Testis (tissue), 2 donors: ENCODE measurements at regions not wholly inside any gene's neighbourhood (a gene's known extent, or its start where the extent isn't known, plus 50 kb on each side); places are given as distances from the start of the nearest gene placed in this dataset.
"Not testable (repeated sequence)": the region's sequence is repeated elsewhere in the genome, so short reads cannot be mapped to it uniquely, and the experiment has no call there.

Experiments used
- DNase-seq: peaks from one replicate; pipeline ENCODE4 v3.0.0-alpha.2; 2019
- H3K27ac ChIP-seq, 2 donors: fragments of 200-600 bp; sonication (generic); one replicate each; pipeline ENCODE4 v1.5.1; 2019
- H3K27me3 ChIP-seq: fragments of 200-600 bp; sonication (generic); one replicate; pipeline ENCODE4 v1.5.1; 2019
- H3K36me3 ChIP-seq: fragments of 200-600 bp; sonication (generic); one replicate; pipeline ENCODE4 v1.5.1; 2017; ENCODE audit warnings: low read depth; ENCODE audit errors: missing control alignments
- H3K4me1 ChIP-seq: fragments of 200-600 bp; sonication (generic); one replicate; pipeline ENCODE4 v1.5.1; 2019
- H3K4me3 ChIP-seq, 2 donors: fragments of 200-600 bp; sonication (generic); one replicate each; pipeline ENCODE4 v1.5.1; 2017 to 2019
- H3K9me3 ChIP-seq: fragments of 200-600 bp; sonication (generic); one replicate; pipeline ENCODE4 v1.5.1; 2017
- WGBS, 2 donors: methylation state at CpG; one replicate each; pipeline ENCODE4 v1.1.5; 2018; 5-methylcytosine and 5-hydroxymethylcytosine counted together
- intact Hi-C: fragments of 100-400 bp; cut with DNase I; formaldehyde crosslinking; loops from one replicate; pipeline ENCODE4 v1.15.1; 2023; ENCODE audit warnings: low total_unique reads

DNA sequence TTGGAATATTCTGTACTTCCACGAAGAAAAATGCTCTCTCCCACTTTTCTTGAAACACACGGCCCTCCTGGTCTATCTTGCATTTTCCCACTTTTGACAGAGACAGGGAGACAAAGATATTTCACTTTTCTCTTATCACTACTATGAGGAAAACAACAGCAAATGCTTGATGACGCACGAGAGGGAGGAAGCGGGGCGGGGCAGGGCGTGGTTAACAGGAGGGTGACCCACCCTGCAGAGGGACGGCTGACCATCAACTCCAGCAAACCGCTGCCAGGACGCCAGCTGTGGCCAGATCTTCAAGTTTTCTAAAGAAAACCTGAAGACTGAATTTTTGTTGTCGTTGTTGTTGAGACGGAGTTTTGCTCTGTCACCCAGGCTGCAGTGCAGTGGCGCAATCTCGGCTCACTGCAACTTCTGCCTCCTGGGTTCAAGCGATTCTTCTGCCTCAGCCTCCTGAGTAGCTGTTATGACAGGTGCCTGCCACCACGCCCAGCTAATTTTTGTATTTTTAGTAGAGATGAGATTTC lies 63.8 kb downstream of the NSUN5 start:
- WGBS, 2 donors = 57 to 69% methylated on average over 10 to 12 of the region's 16 CpGs
- H3K4me3 ChIP-seq, intact Hi-C loops, H3K27me3 ChIP-seq, H3K4me1 ChIP-seq, DNase-seq, H3K9me3 ChIP-seq, H3K36me3 ChIP-seq, H3K27ac ChIP-seq: not testable (repeated sequence)

DNA sequence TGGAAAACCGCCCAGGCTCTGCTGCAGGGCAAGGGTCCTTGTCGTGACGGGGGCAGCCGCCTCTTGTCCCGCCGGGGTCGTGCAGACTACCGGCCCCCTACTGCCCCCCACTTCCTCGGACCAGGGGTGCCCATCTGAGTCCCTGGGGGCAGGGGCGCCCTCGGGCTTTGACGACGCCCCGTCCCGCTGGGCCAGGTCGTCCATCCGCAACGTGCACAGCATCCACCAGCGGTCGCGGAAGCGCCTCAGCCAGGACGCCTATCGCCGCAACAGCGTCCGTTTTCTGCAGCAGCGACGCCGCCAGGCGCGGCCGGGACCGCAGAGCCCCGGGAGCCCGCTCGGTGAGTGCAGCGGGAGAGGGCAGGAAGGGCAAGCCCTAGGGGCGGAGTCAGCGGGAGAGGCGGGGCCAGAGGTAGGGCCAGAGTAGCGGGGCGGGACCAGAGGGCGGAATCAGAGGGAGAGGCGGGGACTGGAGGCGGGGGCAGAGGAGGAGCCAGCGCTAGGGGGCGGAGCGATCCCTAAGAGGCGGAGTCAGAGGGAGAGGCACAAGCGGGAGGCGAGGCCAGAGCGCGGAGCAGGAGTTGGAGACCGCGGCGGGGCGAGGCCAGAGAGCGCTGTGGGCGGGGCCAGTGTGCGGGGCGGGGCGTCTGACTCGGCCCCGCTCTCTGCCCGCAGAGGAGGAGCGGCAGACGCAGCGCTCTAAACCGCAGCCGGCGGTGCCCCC lies 73.5 kb downstream of the NSUN5 start:
- peak; percentile 94 for DNase-seq
- H3K9me3 ChIP-seq, H3K27me3 ChIP-seq, H3K36me3 ChIP-seq, H3K4me1 ChIP-seq, H3K27ac ChIP-seq, H3K4me3 ChIP-seq, intact Hi-C loops: not testable (repeated sequence)
- WGBS, 2 donors = no CpG with 5 or more reads among the region's 72 CpGs

DNA sequence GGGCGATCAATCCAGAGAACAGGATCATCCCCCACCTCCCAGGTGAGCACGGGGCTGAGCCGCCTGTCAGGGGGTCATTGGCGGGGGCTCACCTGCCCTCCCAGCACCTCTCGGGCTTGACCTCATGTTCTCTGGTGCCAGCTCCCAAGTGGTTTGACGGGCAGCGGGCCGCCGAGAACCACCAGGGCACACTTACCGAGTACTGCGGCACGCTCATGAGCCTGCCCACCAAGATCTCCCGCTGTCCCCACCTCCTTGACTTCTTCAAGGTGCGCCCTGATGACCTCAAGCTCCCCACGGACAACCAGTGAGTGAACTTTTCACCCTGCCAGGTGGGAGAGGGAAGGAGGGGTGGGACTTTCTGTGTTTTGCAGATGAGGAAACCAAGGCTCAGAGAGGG lies 82.9 kb downstream of the NSUN5 start:
- 80 to 92% methylated on average over 6 to 10 of the region's 15 CpGs for WGBS, 2 donors
- intact Hi-C loops, H3K4me1 ChIP-seq, H3K4me3 ChIP-seq, H3K36me3 ChIP-seq, H3K9me3 ChIP-seq, DNase-seq, H3K27ac ChIP-seq, H3K27me3 ChIP-seq: not testable (repeated sequence)

DNA sequence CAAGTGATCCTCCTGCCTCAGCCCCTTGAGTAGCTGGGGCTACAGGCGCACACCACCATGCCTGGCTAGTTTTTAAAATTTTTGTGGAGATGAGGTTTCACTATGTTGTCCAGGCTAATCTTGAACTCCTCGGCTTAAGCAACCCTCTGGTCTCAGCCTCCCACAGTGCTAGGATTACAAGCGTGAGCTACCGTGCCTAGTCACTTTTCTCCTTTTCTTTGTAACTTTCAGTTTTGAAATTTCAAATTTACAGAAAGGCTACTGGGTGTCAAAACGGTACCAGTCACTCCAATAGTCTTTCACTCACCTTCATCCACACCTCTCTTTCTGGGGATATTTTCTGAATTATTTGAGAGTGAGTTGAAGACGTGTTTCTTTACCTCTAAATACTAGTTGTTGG lies 86.9 kb downstream of the NSUN5 start:
- H3K9me3 ChIP-seq, DNase-seq, H3K27me3 ChIP-seq, H3K27ac ChIP-seq, H3K4me3 ChIP-seq, H3K36me3 ChIP-seq, H3K4me1 ChIP-seq, intact Hi-C loops: not testable (repeated sequence)
- WGBS, 2 donors = no CpG with 5 or more reads among the region's 6 CpGs

DNA sequence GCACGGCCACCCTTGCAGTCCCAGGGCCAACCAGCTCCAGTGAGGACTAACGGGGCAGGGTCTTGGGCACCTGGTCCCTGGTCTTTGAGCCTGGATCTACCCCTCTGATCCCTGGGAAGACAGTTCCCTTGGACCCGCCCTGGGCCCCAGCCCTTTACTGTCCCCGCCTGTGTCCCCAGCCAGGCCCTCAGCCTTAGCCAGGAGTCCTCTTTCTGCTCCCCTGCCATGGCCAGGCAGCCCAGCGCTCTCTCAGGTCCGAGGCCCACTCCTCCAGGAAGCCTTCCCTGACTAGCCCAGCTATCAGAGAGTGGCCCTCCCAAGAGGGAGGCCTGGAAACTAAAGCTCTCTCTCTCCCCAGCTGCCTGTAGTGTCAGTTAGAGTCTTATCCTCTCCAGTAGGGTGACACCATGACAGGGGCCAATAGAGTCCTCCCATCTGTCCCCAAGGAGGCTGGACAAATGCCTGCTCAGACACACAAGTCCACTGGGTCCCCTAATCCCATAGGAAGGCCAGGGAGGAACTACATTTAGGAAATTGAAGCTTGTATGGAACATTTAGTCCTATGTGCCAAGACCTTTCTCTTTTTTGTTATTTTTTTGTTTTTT lies 87.8 kb downstream of the NSUN5 start:
- H3K27me3 ChIP-seq, H3K4me3 ChIP-seq, H3K27ac ChIP-seq, H3K36me3 ChIP-seq, H3K9me3 ChIP-seq, intact Hi-C loops, H3K4me1 ChIP-seq, DNase-seq: not testable (repeated sequence)
- WGBS, 2 donors = no CpG with 5 or more reads among the region's 6 CpGs

DNA sequence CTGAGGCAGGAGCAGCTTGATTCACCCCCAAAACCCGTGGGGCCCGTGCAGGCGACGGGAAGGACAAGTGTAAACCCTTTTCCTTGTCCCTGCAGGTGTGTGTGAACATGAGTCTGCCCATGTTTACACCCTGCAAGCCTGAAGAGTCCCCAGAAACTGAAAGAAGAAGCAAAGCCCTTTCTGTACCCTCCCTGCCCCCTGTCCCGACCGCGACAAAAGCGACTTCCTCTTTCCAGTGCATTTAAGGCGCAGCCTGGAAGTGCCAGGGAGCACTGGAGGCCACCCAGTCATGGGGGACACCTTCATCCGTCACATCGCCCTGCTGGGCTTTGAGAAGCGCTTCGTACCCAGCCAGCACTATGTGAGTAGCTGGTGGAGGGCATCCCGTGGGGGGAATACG lies 88.3 kb downstream of the NSUN5 start:
- H3K9me3 ChIP-seq, H3K27ac ChIP-seq, H3K4me1 ChIP-seq, H3K36me3 ChIP-seq, DNase-seq, H3K27me3 ChIP-seq, H3K4me3 ChIP-seq, intact Hi-C loops: not testable (repeated sequence)
- WGBS, 2 donors = no CpG with 5 or more reads among the region's 15 CpGs

DNA sequence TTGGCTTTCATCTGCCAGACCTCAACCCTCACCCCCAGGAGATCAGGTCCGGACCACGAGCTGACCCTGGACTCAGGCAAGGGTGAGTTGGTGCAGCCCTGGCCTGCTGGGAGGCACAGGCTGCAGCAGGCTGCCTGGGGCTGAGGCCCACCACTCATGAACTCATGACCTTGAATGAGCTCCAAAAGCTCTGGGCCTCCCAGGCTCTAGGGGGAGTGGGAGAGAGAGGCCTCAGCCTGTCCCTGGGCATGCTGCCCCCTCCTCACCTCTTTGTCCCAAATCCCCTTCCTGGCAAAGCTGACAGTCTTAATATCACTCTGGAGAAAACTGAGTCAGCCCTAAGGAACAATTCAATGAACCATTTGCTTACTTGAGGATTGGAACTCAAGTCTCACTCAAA lies 89.8 kb downstream of the NSUN5 start:
- H3K4me1 ChIP-seq, DNase-seq, H3K9me3 ChIP-seq, intact Hi-C loops, H3K4me3 ChIP-seq, H3K27me3 ChIP-seq, H3K27ac ChIP-seq, H3K36me3 ChIP-seq: not testable (repeated sequence)
- no CpG with 5 or more reads among the region's 2 CpGs for WGBS, 2 donors

DNA sequence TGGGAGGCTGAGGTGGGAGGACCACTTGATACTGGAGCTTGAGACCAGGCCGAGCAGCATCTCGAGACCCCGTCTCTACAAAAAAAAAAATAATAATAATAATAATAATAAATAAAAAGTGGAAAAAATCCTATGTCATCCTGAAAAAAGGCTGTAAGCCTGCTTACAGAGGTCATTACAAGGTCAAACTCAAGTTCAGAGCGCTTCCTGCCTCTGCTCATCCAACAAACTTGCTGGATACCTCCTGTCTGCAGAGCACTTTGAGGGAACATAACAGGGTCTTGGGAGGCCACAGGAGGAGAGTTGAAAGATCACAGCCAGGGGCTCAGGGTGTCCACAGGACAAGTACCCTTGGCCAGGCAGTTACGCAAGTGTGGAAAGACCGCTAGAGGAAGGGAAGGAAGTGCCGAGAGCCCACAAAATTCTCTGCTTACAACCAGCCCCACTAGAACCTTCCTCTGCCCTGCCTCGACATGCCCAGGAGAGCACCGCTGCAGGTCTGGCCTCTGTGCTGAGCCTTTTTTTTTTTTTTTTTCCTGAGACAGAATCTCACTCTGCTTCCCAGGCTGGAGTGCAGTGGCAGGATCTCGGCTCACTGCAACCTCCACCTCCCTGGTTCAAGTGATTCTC lies 92.5 kb downstream of the NSUN5 start:
- H3K27me3 ChIP-seq, H3K4me3 ChIP-seq, H3K9me3 ChIP-seq, intact Hi-C loops, H3K36me3 ChIP-seq, H3K27ac ChIP-seq, H3K4me1 ChIP-seq, DNase-seq: not testable (repeated sequence)
- 85 to 94% methylated on average over 3 to 4 of the region's 10 CpGs for WGBS, 2 donors

DNA sequence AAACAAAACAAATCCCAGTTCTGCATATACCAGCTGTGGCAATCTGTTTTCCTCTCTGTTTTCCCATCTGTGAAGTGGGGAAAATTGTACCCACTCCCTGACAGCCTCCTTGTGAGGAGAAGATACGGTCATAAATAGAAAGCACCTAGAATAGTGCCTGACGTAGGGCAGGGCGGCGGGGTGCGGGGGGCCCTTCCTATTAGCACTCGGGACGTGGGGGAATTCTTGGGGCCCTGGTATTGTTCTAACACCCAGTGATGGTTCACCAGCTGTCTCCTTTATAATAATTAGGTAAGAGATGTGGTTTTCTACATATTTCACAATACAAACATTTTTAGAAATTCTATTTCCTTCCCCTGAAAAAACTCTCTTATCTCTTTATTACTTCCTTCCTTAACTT lies 93.4 kb downstream of the NSUN5 start:
- H3K9me3 ChIP-seq, H3K4me1 ChIP-seq, intact Hi-C loops, H3K27me3 ChIP-seq, H3K4me3 ChIP-seq, H3K36me3 ChIP-seq, DNase-seq, H3K27ac ChIP-seq: not testable (repeated sequence)
- no CpG with 5 or more reads among the region's 7 CpGs for WGBS, 2 donors

DNA sequence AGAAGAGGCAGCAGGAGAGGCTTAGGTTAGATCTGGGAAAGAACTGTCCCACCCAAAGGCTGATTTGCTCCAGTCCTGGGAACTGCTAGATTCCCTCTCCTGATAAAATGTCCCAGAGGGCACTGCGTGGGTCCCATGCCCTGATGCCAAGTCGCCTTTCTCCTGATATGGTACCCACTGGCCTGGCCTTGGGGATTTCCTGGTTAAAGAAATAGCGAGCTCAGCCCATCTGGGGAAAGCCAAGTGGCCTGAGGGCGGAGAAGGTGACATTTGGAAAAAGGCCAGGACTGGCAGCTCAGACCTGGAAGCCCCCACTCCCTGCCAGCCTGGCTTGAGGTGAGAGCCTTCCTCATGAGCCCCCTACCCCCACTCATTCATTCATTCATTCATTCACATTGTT lies 94.2 kb downstream of the NSUN5 start:
- WGBS, 2 donors = 69 to 78% methylated on average over 2 to 3 of the region's 4 CpGs
- H3K4me1 ChIP-seq, H3K9me3 ChIP-seq, intact Hi-C loops, H3K27ac ChIP-seq, DNase-seq, H3K4me3 ChIP-seq, H3K36me3 ChIP-seq, H3K27me3 ChIP-seq: not testable (repeated sequence)

DNA sequence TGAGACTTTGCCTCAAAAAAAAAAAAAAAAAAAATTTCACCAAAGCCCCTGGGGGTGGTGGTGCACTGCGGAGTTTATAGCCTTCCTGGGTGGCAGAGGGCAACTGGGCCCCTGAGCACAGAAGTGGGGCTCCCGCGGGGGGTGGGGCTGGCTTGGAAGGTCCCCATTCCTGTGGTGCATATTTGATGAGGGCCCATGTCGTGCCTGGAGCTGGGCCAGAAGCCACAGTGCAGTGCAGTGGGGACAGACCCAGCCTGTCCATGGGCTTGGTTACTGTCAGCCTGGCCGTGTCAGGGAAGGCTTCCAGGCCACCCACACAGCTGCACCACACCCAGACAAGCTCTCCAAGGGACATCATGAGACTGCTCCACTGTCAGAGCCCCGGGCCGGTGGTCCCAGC lies 95.5 kb downstream of the NSUN5 start:
- H3K27me3 ChIP-seq, intact Hi-C loops, H3K4me3 ChIP-seq, H3K27ac ChIP-seq, DNase-seq, H3K4me1 ChIP-seq, H3K36me3 ChIP-seq, H3K9me3 ChIP-seq: not testable (repeated sequence)
- 48 to 80% methylated on average over 1 to 4 of the region's 7 CpGs for WGBS, 2 donors

DNA sequence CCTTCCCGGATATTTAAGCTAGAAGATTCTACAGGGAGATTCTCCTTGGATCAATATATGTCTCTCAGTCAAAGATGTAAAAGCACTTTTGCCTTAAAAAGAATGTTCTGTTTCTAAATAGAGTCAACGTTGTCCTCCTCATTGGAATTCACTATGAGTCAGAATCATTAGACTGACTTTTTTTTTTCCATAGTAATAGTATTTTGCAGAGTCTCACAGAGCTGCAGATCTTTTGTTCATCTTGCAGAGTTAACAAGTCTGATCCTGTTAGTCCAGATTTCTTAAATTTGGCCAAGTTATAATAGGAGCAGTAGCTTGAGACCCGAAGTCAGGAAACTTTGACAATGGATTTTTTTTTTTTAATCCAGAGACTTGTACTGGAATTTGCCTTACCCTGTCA lies 103.0 kb downstream of the NSUN5 start:
- H3K36me3 ChIP-seq, H3K27ac ChIP-seq, H3K4me3 ChIP-seq, H3K27me3 ChIP-seq, DNase-seq, H3K9me3 ChIP-seq, H3K4me1 ChIP-seq, intact Hi-C loops: not testable (repeated sequence)
- 63 to 75% methylated on average over 1 of the region's 3 CpGs for WGBS, 2 donors
